SK-N-SH treated with all-trans-retinoic acid at 6 μM for 48 hours (cell line): ENCODE measurements at regions not wholly inside any gene's neighbourhood (a gene's known extent, or its start where the extent isn't known, plus 50 kb on each side); places are given as distances from the start of the nearest gene placed in this dataset.

Experiments
- ISL1 ChIP-seq: fragments of 250-450 bp; sonication (Bioruptor Pico); IDR thresholded peaks from 2 replicates; pipeline ENCODE4 v2.1.2; 2022; ENCODE audit warnings: mild to moderate bottlenecking, moderate library complexity
- PATZ1 ChIP-seq: fragments of 250-450 bp; sonication (Bioruptor Pico); IDR thresholded peaks from 2 replicates; pipeline ENCODE4 v1.8.0; 2020; ENCODE audit warnings: mild to moderate bottlenecking, moderate library complexity, borderline replicate concordance
- SNAI2 ChIP-seq: fragments of 250-450 bp; sonication (Bioruptor Pico); IDR thresholded peaks from 2 replicates; pipeline ENCODE4 v1.5.0; 2020; ENCODE audit warnings: mild to moderate bottlenecking, moderate library complexity
- ZNF8 ChIP-seq: fragments of 450-650 bp; formaldehyde crosslinking; IDR thresholded peaks from 2 replicates; pipeline ENCODE4 v1.5.0; 2020; ENCODE audit warnings: mild to moderate bottlenecking, moderate library complexity

DNA sequence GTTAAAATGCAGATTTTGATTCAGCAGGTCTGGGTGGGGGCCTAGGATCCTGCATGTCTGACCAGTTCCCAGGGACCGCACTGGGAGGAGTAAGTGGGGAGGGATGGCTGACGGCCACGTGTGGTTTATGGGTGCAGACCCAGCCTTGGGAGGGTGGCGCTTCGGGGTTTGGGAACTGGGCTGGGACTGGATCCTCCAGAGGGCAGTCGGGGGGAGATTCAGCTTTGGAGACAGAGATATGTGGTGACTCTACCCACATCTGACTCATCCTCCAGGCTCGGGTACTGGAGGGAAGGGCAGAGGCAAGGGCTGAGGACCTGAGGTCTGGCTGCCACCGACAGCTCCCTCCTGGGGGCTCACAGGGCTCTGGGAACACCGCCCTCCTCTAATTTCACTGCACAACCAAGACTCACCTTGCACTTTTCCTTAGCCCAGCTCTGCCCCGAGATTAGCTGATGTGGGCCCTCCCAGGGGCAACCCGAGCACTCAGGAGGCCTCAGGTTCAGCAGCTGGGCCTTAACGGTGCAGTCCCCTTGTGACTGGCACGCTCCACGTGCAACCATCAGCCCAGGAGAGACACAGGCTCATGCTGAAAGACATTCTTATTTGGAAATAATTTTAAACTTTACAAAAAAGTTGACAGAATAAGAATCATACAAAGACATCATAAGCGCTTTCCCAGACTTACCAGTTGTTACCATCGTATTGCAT lies 172.8 kb upstream of the PMEPA1 start:
- TF ChIP-seq PATZ1 (CRISPR knock-in tag) = no peak
- TF ChIP-seq ISL1 (CRISPR knock-in tag) = no peak
- TF ChIP-seq ZNF8 = no peak
- no peak for TF ChIP-seq SNAI2
